Stimulated activated CD4-positive, alpha-beta T cell treated with anti-CD3 and anti-CD28 coated beads, TNF-alpha, amount 100 ng/mL, for 24 hours (primary cell): ENCODE measurements at regions not wholly inside any gene's neighbourhood (a gene's known extent, or its start where the extent isn't known, plus 50 kb on each side); places are given as distances from the start of the nearest gene placed in this dataset.

Source experiments
- DNase-seq, 3 experiments: peaks; one replicate each; pipeline ENCODE4 v3.0.0-alpha.2; 2020; ENCODE audit warnings: low read depth in 3 of 3

DNA sequence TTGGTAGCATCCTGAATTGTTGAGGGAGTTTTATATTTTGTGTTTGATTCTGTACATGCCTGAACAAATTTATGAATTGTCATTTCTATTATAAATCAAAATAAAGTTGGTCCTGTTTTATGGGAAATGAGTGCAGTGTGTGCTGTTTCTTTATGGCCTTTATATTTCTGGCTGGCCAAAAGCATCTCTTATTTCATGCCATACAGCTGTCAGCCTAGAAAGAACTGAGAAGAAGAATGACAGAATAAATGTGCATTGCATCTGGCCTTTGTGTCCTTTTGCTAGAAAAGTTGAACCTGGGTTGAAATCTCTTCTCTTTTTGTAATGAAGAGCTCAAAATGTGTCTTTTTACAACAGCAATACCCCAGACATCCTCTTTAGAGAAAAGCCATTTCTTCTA, 474.7 kb upstream of the LRATD1 start:
- DNase-seq = no peak

GRCh38 chr2:14180333-14180732, 452.2 kb upstream of the LRATD1 start:
- no peak for DNase-seq

DNA sequence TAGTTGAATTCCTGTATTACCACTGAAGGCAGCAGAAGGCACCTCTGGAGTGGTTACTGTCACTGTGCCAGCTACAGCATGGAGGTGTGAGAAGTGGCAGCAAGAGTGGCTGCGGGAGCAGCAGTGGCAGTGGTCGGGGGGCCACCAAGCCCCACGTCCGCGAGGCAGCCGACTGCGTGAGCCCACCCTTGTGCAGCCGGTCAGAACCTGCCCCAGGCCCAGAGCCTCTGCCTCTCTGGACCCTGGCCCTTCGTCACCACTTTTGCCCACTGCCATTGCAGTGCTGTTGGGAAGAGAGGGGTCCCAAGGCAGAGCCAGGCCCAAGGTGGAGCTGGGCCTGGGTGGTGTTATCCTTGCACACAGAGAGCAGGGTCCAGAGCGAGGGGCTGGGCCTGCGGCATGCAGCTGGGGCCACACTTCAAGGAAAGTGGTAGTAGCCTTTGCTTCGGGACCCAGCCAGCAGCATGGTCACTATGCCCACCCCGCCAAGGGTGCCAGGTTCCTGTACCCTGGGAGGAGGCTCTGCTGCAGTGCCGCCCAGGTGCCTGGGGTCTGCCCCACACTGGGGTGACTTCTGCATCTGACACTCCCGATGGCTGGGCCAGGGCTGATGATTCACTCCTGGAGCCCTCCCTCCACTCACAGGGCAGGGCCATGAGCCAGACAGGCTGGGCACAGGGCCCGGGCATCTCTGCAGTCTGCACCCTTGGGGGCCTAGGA, 450.1 kb upstream of the LRATD1 start:
- no peak for DNase-seq

GRCh38 chr2:14185906-14186305, 446.6 kb upstream of the LRATD1 start:
- DNase-seq = no peak

GRCh38 chr2:14188446-14188845, 444.1 kb upstream of the LRATD1 start:
- DNase-seq = no peak

- no peak for DNase-seq
Observed at GRCh38 chr2:14189929-14190328, 442.6 kb upstream of the LRATD1 start.

- DNase-seq = no peak
Observed at GRCh38 chr2:14194233-14194632, 438.3 kb upstream of the LRATD1 start.

DNA sequence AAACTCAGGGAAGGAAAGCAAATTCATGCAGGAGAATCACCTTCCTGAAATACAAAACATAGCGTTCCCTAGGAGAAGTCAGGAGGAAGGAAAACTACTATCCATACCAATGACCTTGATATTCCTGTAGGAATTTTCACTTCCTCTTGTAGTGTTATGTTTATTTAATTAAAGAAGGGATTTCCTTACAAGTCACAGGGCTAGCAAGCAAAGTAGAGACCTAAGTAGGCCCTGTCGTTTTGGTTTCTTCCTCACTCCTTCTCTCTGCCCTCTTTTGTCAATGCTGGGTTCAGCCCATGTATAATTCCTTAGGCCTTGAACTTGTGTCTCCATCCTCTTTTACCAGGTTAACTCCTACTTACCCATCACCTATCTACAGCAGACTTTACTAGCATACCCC, 435.2 kb upstream of the LRATD1 start:
- DNase-seq = no peak

DNA sequence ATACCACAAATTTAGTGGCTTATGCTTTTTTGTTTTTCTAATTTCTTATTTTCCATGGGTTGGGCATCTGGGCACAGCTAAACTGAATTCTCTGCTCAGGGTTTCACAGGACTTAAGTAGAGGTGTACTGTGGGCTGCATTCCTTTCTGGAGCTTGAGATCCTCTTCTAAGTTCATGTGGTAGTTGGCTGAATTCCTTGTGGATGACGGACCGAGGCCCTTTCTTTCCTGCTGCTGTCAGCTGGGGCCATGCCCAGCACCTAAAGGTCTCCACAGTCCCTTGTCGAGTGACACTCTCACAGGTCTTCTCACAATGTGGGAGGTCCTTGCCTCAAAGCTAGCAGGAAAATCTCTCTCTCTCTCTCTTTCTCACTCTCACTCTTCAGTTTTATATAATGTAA, 433.5 kb upstream of the LRATD1 start:
- DNase-seq = no peak

DNA sequence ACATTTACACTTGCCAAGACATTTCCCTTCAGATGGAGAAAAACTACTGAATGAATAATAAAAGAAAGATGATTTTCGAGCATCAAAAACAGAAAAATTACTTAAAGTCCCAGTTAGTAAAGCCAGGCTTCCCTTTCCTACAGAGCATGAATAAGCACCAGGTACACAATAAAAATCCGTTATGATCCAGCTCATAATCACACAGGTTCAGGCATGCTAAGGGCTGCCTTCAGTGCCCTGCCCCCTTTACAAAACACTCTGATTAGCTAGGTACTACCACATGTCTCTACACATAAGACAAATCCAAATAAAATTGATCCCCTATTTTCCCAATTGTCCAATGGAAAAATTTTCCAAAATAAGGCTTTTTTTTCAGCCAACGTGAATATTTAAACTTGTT, 413.2 kb upstream of the LRATD1 start:
- DNase-seq = no peak

DNA sequence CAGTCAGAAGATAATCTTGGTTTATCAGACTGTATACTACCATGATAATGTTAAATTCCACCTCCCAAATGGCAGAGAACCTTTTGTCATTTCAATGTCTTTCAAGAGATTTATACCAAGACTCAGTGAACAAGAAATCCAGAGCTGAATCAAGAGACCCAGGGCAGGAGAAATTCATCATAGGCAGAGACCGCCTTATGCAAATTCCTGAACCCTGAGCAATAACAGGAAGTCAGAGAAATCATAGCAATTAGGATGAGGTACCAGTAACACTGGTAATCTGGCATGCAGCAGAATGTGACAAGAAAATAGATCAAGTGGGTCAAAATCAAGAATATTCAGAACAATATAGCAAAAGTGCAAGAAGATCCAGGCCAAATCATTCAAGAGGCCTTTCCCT, 412.4 kb upstream of the LRATD1 start:
- no peak for DNase-seq

GRCh38 chr2:14221466-14221865, 411.1 kb upstream of the LRATD1 start:
- DNase-seq = no peak

- no peak for DNase-seq
Observed at GRCh38 chr2:14223576-14223975, 408.9 kb upstream of the LRATD1 start.

DNA sequence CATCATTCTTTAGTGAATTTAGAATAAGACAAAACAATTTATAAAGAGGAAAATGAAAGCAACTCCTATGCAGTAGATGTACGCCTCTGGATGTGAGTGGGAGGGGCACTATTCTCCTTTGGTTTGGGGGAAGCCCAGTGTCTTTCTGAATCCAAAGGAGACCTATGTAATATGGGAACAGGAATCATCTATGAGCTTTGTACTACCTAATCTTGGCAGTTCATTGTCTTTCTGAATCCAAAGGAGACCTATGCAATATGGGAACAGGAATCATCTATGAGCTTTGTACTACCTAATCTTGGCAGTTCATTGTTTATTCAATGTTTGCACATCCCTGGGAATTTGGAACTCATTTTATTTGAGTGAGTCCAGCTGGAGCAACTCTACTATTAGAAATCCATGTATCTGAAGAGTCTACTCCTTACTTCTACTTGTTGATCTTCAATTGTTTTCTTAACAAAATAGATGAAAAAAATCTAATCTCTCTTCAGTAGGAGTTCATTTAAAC, 401.1 kb upstream of the LRATD1 start:
- DNase-seq = no peak

DNA sequence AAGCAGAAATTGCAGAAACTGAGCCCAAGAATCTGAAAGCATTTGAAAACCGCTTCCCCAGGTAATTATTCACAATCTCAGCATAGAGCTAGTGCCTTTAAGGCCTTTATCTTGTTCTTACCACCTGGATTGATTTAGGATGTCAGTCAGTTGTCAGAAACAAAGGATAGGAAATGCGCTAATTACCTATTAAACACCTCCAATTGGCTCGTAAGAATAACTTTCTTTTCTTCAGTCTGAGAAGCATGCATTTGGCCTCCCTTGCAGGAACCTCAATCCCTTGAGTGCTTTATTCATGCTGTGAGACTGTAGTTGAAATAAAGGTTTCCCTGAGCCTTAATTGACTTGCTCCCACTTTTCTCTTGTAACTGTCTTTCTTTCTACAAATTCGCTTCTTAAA, 400.3 kb upstream of the LRATD1 start:
- no peak for DNase-seq

DNA sequence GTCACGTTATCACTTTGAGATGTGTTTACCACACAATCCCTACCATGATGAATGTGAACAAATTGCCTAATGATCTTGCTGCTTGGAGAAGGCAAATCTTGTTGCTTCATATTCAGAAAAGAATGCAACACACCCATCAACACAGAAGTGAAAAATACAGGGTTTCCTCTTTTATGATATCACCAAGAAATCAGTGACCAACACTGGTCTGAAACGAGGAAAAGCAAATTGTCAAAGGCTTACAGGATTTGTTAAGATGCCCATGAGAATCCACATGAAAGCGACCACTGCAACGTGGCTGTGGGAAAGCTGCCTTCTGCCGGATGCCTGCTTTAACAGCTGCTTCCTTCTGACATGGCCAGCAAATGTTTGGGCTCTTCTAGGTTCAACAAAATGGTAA, 397.6 kb upstream of the LRATD1 start:
- no peak for DNase-seq

DNA sequence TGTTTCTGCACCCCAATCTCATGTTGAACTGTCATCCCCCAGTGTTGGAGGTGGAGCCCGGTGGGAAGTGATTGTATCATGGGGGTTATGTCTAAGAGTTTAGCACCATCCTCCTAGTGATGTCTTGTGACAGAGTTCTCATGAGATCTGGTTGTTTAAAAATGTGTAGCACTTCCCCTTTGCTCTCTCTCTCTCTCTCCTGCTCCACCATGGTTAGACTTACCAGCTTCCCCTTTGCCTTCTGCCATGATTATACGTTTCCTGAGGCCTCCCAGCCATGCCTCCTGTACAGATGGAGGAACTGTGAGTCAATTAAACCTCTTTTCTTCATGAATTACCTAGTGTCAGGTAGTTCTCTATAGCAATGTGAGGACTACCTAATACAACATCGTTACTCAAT, 396.9 kb upstream of the LRATD1 start:
- no peak for DNase-seq

DNA sequence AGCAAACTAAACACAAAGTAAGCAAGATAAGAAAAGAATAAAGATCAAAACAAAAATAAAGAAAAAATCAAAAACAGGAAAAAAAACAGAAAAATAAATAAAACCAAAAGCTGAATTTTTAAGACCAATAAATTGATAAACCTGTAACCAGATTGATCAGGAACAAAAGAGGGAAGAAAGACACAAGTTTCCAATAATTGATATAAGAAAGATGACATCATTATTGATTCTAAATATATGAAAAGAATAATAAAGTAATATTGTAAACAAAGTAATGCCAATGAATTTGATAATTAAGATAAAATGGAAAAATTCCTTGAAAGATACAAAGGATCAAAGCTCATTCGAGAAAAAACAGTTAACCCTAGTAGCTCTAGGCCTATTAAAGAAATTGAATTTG, 394.6 kb upstream of the LRATD1 start:
- no peak for DNase-seq

GRCh38 chr2:14239605-14240004, 392.9 kb upstream of the LRATD1 start:
- no peak for DNase-seq

DNA sequence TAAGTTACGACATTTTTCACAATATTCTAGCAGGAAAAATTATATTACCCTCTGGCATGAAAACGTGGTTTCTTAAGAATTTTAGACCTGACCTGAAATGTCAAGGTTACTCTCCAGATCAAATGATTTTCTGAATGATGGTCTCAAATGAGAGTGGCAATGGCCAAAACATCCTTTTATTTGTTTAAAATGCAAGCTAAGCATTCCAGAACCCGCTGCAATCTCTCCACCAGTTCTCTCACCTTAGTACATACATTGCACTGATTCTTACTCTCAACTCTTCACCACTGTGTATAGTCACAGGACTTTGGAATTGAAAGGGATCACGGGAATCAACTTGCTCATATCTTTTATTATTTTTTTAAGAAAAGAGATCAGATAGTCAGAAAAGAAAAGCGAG, 391.6 kb upstream of the LRATD1 start:
- DNase-seq = no peak

- no peak for DNase-seq
Observed at GRCh38 chr2:14245901-14246300, 386.6 kb upstream of the LRATD1 start.

GRCh38 chr2:14255135-14255820, 377.2 kb upstream of the LRATD1 start:
- no peak for DNase-seq

DNA sequence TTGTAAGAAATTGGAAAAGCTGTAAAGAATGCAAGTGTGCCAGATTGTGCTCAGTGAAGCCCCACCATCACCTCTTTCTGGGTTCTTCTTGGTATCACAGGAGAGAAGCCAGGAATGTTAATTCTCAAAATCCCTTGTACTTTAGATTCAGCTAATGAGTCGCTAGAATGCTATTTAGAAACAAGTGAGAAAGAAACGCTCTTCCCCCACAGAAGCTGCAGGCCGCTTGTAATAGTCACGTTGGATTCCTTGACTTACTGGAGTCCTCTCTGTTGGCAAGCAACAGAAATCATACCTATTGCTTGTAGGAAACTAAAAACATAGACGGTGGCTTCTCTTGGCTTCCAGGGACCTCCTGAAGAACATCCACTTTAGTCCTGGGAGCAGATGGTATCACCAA, 375.6 kb upstream of the LRATD1 start:
- DNase-seq = no peak
